BE2C (cell line): ENCODE measurements at regions not wholly inside any gene's neighbourhood (a gene's known extent, or its start where the extent isn't known, plus 50 kb on each side); places are given as distances from the start of the nearest gene placed in this dataset.

ENCODE experiments used
- DNase-seq: peaks from one replicate; pipeline ENCODE4 v3.0.0-alpha.2; 2020
- H3K27me3 ChIP-seq: fragments of 250-450 bp; sonication (Bioruptor Pico); 2 replicates; pipeline ENCODE4 v1.5.1; 2020; ENCODE audit warnings: mild to moderate bottlenecking
- H3K36me3 ChIP-seq: fragments of 250-450 bp; sonication (Bioruptor Pico); 2 replicates; pipeline ENCODE4 v1.5.1; 2020; ENCODE audit warnings: mild to moderate bottlenecking
- H3K4me1 ChIP-seq: fragments of 250-450 bp; sonication (Bioruptor Pico); 2 replicates; pipeline ENCODE4 v1.5.1; 2020
- H3K4me3 ChIP-seq: 2 replicates; pipeline ENCODE4 v1.5.1; 2011; ENCODE audit warnings: low read depth, low read length
- H3K9me3 ChIP-seq: fragments of 250-450 bp; sonication (Bioruptor Pico); 2 replicates; pipeline ENCODE4 v1.5.1; 2020
- TF ChIP-seq, protein P1 (sequence below): IDR thresholded peaks from 2 replicates; pipeline ENCODE4 v1.5.1; 2012; ENCODE audit warnings: mild to moderate bottlenecking, low read depth, low read length

DNA sequence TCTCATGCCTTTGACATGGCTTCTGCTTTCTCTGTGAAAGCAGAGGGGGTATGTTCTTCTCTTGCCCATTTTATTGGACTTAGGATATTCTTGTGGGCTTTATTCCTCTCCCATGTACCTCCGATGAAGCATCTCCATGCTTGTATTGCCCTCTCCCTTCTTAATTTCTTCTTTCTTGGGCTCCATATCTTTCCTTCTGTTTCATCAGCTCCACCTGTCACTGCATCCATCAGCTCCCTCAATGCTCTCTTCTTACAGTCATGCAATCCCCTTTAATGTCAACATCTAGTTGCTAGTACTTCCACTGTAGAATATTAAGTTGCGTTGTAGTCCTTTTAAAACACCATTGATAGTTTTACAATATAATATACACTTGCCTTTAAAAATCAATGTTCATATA lies 257.6 kb downstream of the GPAT3 start:
- DNase-seq, result no peak
- H3K27me3 ChIP-seq, result no peaks in the 10 kb centered on the region
- no peaks in the 10 kb centered on the region for H3K36me3 ChIP-seq
- H3K9me3 ChIP-seq, result no peaks in the 10 kb centered on the region
- TF ChIP-seq, protein P1, sequence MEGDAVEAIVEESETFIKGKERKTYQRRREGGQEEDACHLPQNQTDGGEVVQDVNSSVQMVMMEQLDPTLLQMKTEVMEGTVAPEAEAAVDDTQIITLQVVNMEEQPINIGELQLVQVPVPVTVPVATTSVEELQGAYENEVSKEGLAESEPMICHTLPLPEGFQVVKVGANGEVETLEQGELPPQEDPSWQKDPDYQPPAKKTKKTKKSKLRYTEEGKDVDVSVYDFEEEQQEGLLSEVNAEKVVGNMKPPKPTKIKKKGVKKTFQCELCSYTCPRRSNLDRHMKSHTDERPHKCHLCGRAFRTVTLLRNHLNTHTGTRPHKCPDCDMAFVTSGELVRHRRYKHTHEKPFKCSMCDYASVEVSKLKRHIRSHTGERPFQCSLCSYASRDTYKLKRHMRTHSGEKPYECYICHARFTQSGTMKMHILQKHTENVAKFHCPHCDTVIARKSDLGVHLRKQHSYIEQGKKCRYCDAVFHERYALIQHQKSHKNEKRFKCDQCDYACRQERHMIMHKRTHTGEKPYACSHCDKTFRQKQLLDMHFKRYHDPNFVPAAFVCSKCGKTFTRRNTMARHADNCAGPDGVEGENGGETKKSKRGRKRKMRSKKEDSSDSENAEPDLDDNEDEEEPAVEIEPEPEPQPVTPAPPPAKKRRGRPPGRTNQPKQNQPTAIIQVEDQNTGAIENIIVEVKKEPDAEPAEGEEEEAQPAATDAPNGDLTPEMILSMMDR, result no peak
- H3K4me1 ChIP-seq, result peaks cover 2% of the 10 kb centered on the region
- no peak overlapping the region for H3K4me3 ChIP-seq

DNA sequence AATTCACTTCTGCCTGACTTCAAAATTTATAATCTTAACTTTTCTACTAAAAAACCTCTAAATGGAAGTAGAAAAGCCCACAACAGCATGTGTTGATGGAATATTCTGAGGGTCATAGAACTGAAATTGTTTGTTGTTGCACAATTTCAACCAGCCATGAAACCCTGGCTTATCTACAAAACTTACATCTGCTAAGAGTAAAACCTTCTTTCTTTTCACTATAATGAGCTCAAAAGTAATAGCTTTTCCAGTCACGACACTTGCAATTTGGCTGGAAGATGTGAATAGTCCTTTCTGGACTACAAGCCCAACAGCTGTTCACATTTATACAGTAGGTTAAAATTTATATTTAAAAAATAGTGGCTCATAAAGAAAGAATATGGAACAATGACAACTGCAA lies 250.0 kb downstream of the GPAT3 start:
- Histone ChIP-seq H3K4me3 (no peak overlapping the region), H3K27me3 (no peaks in the 10 kb centered on the region), H3K36me3 (no peaks in the 10 kb centered on the region), H3K4me1 (no peaks in the 10 kb centered on the region), H3K9me3 (no peaks in the 10 kb centered on the region)
- TF ChIP-seq, protein P1, result no peak
- no peak for DNase-seq

DNA sequence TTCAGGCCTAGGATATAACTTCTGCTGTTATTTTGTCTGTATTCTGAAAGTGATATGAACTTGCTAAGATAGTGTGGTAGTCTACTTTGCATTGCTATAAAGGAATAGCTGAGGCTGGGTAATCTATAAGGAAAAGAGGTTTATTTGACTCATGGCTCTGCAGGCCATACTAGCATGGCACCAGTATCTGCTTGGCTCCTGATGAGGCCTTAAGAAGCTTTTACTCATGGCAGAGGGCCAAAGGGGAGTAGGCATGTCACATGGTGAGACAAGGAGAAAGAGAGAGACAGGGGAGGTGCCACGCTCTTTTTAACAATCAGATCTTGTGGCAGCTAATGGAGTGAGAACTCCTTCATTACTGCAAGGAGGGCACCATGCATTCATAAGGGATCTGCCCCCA lies 247.3 kb downstream of the GPAT3 start:
- Histone ChIP-seq H3K4me1 (no peaks in the 10 kb centered on the region), H3K27me3 (no peaks in the 10 kb centered on the region), H3K36me3 (no peaks in the 10 kb centered on the region), H3K9me3 (no peaks in the 10 kb centered on the region), H3K4me3 (no peak overlapping the region)
- no peak for DNase-seq
- TF ChIP-seq, protein P1, result no peak

DNA sequence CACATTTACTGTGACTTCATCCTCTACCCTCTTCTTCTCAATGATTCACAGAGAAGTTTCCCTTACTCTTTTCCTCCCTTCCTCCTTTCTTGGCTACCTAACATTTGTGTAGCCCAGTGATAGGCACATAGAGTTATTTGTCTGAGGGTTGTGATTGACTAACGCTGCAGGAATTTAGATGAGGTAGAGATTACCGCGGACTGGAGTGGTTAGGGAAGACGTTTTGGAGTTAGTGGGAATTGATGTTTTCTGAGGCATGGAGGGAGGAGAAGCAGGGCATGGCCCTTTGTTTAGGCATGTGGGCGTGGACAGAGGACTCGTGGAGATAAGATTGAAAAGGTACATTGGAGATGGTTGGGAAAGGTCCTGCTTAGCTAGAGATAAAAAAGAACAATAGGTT lies 246.7 kb downstream of the GPAT3 start:
- H3K4me1 ChIP-seq, result no peaks in the 10 kb centered on the region
- DNase-seq, result no peak
- no peaks in the 10 kb centered on the region for H3K9me3 ChIP-seq
- no peaks in the 10 kb centered on the region for H3K36me3 ChIP-seq
- no peak overlapping the region for H3K4me3 ChIP-seq
- H3K27me3 ChIP-seq, result no peaks in the 10 kb centered on the region
- TF ChIP-seq, protein P1, result no peak

DNA sequence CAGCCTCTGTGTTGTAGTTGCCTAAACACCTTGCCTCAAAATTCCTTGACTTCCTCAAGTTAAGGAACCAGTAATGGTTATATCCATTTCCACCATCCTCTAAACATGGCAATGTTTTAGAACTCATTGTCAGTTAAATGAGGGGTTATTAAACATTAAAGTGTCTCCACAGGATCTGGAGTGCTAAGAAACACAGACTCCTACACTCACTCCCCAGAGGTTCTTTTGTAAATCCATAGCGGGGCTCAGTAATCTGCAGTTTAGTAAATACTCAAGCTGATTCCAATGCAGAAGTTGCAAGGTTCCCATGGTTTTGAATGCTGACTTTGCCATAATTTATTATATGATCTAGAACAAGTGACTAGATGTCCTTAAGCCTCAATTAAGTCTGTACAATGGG lies 245.5 kb downstream of the GPAT3 start:
- no peak overlapping the region for H3K4me3 ChIP-seq
- no peaks in the 10 kb centered on the region for H3K4me1 ChIP-seq
- no peak for DNase-seq
- H3K27me3 ChIP-seq, result no peaks in the 10 kb centered on the region
- H3K9me3 ChIP-seq, result no peaks in the 10 kb centered on the region
- H3K36me3 ChIP-seq, result no peaks in the 10 kb centered on the region
- TF ChIP-seq, protein P1, result no peak

DNA sequence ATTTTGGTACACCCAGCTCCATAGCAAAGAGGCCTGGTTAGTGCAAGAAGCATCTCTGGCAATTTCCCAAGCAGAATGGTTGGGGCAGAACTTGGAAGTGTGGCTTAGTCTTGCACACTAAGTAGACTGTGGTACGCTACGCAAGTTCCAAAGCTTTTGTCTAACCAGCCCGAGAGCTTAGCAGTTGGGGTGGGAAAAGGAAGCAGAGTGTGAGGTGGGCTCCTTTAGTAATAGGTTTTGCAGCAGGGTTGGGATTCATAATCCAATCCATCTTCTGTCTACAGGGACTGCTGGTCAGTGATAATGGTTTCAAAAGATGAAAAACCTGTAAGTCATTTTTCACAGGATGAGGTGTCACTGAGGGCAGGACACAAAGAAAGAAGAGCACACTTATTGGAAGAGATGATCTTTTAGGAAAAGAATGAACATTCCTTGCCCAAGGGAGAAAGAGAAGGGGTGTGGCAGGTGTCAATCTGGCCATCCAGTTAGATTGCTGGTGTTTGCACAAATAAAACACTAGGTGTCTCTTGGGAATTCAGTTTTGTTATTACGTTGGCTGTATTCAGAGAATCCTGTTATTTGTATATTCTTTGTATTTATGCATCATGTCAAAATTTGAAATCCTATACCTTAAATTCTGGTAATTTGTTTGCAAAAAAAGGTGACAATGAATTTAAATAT lies 244.3 kb downstream of the GPAT3 start:
- no peak for DNase-seq
- no peaks in the 10 kb centered on the region for H3K4me1 ChIP-seq
- TF ChIP-seq, protein P1, result no peak

More for the DNA sequence above, 244.3 kb downstream of the GPAT3 start:
- no peaks in the 10 kb centered on the region for H3K27me3 ChIP-seq
- no peak overlapping the region for H3K4me3 ChIP-seq
- H3K9me3 ChIP-seq, result no peaks in the 10 kb centered on the region
- H3K36me3 ChIP-seq, result no peaks in the 10 kb centered on the region
